ENCODE measurements at regions not wholly inside any gene's neighbourhood (a gene's known extent, or its start where the extent isn't known, plus 50 kb on each side); places are given as distances from the start of the nearest gene placed in this dataset.

- TF ChIP-seq POLR2A (IDR thresholded peaks at IDR 0.05; ENCODE audit: control extremely low read depth in 1 of 2, low read depth in 2 of 2, low read length in 2 of 2) (no peak), ATF3 (IDR thresholded peaks at IDR 0.05; ENCODE audit: insufficient read depth, low read depth, low read length) (no peak), EP300 (IDR thresholded peaks at IDR 0.05; ENCODE audit: borderline replicate concordance in 1 of 2, low read depth in 2 of 2, low read length in 2 of 2) (no peak)
Observed at GRCh38 chr1:17904290-17904689, 149.2 kb downstream of the ACTL8 start.
